ENCODE measurements at regions not wholly inside any gene's neighbourhood (a gene's known extent, or its start where the extent isn't known, plus 50 kb on each side); places are given as distances from the start of the nearest gene placed in this dataset.

- H2AFZ ChIP-seq (ENCODE audit: low read length) = no peak overlapping the region
- H4K20me1 ChIP-seq (ENCODE audit: insufficient read depth, low read length) = no peaks in the 10 kb centered on the region
- H3K79me2 ChIP-seq (ENCODE audit: low read length) = no peaks in the 10 kb centered on the region
- H3K27me3 ChIP-seq (replicated peaks; ENCODE audit: insufficient read depth, low read length) = no peaks in the 10 kb centered on the region
- no peaks in the 10 kb centered on the region for H3K36me3 ChIP-seq (replicated peaks; ENCODE audit: insufficient read depth, low read length)
- no peak overlapping the region for H3K4me3 ChIP-seq (ENCODE audit: low read length)
- TF ChIP-seq CTCF (IDR thresholded peaks at IDR 0.05; ENCODE audit: low read length) (no peak), EZH2phosphoT487 (IDR thresholded peaks at IDR 0.05; ENCODE audit: low read length) (no peak)
- H3K9me2 ChIP-seq (replicated peaks; ENCODE audit: insufficient read depth, low read length) = no peaks in the 10 kb centered on the region
- H3K4me2 ChIP-seq (ENCODE audit: low read depth, low read length) = no peak overlapping the region
- DNase-seq = no peak
- no peak overlapping the region for H3K9ac ChIP-seq (ENCODE audit: low read length)
- H3K27ac ChIP-seq (ENCODE audit: low read length) = no peak overlapping the region
- no peaks in the 10 kb centered on the region for H3K4me1 ChIP-seq (ENCODE audit: low read length)
- no peaks in the 10 kb centered on the region for H3F3A ChIP-seq (ENCODE audit: insufficient read depth, low read length)
- H3K9me3 ChIP-seq (replicated peaks; ENCODE audit: insufficient read depth, low read length) = no peaks in the 10 kb centered on the region
Observed at GRCh38 chr4:138828926-138829325, 186.7 kb upstream of the NOCT start.

DNA sequence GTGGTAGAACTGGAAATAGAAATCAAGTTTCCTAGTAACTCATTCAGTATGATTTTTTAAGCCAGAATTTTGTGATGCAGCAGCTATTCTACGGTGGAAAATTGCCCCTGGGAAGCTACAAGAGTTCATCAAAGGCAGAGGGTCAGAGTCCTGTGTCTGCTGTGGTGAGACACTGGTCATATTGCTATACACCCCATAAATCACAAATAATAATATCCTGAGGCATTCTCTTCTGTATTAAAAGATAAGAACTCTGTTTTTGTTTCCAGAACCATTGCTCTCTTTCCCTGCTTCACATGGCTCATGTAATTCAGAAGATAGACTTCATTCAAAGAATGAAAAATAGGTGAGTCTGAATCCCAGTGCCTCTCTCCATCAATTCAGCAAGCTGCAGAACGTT is 188.8 kb upstream of the NOCT start:
- Histone ChIP-seq H2AFZ (ENCODE audit: low read length) (no peak overlapping the region), H3K36me3 (replicated peaks; ENCODE audit: insufficient read depth, low read length) (no peaks in the 10 kb centered on the region), H3K27ac (ENCODE audit: low read length) (no peak overlapping the region), H3K9me2 (replicated peaks; ENCODE audit: insufficient read depth, low read length) (no peaks in the 10 kb centered on the region), H3K4me3 (ENCODE audit: low read length) (no peak overlapping the region), H3K4me2 (ENCODE audit: low read depth, low read length) (no peak overlapping the region), H3K4me1 (ENCODE audit: low read length) (no peaks in the 10 kb centered on the region), H3K9me3 (replicated peaks; ENCODE audit: insufficient read depth, low read length) (no peaks in the 10 kb centered on the region), H3K9ac (ENCODE audit: low read length) (no peak overlapping the region), H3F3A (ENCODE audit: insufficient read depth, low read length) (no peaks in the 10 kb centered on the region), H3K79me2 (ENCODE audit: low read length) (no peaks in the 10 kb centered on the region), H4K20me1 (ENCODE audit: insufficient read depth, low read length) (no peaks in the 10 kb centered on the region), H3K27me3 (replicated peaks; ENCODE audit: insufficient read depth, low read length) (no peaks in the 10 kb centered on the region)
- no peak for DNase-seq
- TF ChIP-seq CTCF (IDR thresholded peaks at IDR 0.05; ENCODE audit: low read length) (no peak), EZH2phosphoT487 (IDR thresholded peaks at IDR 0.05; ENCODE audit: low read length) (no peak), EZH2 (optimal IDR thresholded peaks at IDR 0.05; ENCODE audit: low read depth, low read length) (no peak)

GRCh38 chr4:138826322-138826721 is 189.3 kb upstream of the NOCT start:
- H3K4me1 ChIP-seq (ENCODE audit: low read length) = no peaks in the 10 kb centered on the region
- no peak overlapping the region for H3K4me2 ChIP-seq (ENCODE audit: low read depth, low read length)
- no peak for DNase-seq
- H3K9me3 ChIP-seq (replicated peaks; ENCODE audit: insufficient read depth, low read length) = no peaks in the 10 kb centered on the region
- H3K79me2 ChIP-seq (ENCODE audit: low read length) = no peaks in the 10 kb centered on the region
- no peak overlapping the region for H3K9ac ChIP-seq (ENCODE audit: low read length)
- no peak overlapping the region for H3K4me3 ChIP-seq (ENCODE audit: low read length)
- H3F3A ChIP-seq (ENCODE audit: insufficient read depth, low read length) = no peaks in the 10 kb centered on the region
- no peaks in the 10 kb centered on the region for H3K9me2 ChIP-seq (replicated peaks; ENCODE audit: insufficient read depth, low read length)
- H3K27me3 ChIP-seq (replicated peaks; ENCODE audit: insufficient read depth, low read length) = no peaks in the 10 kb centered on the region
- H3K36me3 ChIP-seq (replicated peaks; ENCODE audit: insufficient read depth, low read length) = no peaks in the 10 kb centered on the region
- no peak overlapping the region for H2AFZ ChIP-seq (ENCODE audit: low read length)
- no peak overlapping the region for H3K27ac ChIP-seq (ENCODE audit: low read length)
- H4K20me1 ChIP-seq (ENCODE audit: insufficient read depth, low read length) = no peaks in the 10 kb centered on the region
- TF ChIP-seq EZH2 (optimal IDR thresholded peaks at IDR 0.05; ENCODE audit: low read depth, low read length) (no peak), EZH2phosphoT487 (IDR thresholded peaks at IDR 0.05; ENCODE audit: low read length) (no peak), CTCF (IDR thresholded peaks at IDR 0.05; ENCODE audit: low read length) (no peak)
